ENCODE measurements at regions not wholly inside any gene's neighbourhood (a gene's known extent, or its start where the extent isn't known, plus 50 kb on each side); places are given as distances from the start of the nearest gene placed in this dataset.

DNA sequence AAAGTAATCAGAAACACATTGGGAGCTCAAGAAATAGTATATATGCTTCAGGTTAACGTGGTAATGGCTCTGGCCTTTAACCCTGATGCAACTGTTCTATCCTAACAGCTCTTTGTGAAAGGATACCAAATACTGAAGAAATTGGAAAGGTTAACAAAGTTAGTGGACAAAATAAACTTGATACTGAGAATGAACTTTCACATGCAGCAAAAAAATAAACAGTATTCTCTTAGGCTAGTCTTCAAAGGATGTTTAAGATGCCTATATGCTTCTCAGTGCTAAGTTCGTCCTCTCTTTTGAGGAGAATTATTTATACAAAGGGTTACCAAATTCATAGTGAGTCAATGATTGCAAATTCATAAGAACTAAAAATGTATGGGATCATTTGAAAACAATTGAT, 256.2 kb upstream of the FERD3L start:
- ChIA-PET CTCF (interaction anchor here (0.8 to 1.6 kb wide), 3 partner anchors 14 to 40 kb away, joined by 3 to 4 read pairs (median 4); no protein-coding TSS in a partner anchor), POLR2A (no interaction called here)
- TF ChIP-seq SIN3A (IDR thresholded peaks at IDR 0.05; ENCODE audit: borderline replicate concordance, low read depth, low read length) (no peak), YY1 (IDR thresholded peaks at IDR 0.05; ENCODE audit: low read depth) (no peak), CHD2 (IDR thresholded peaks at IDR 0.05; ENCODE audit: low read length, partially characterized antibody) (no peak), RFX5 (IDR thresholded peaks at IDR 0.05; ENCODE audit: low read length) (no peak), RAD21 (IDR thresholded peaks at IDR 0.05; ENCODE audit: low read length) (no peak), NRF1 (IDR thresholded peaks at IDR 0.05; ENCODE audit: low read depth, low read length) (no peak), EZH2phosphoT487 (IDR thresholded peaks at IDR 0.05; ENCODE audit: borderline replicate concordance, low read depth) (no peak), MEF2A (IDR thresholded peaks at IDR 0.05; ENCODE audit: borderline replicate concordance, low read depth) (no peak), FOXM1 (IDR thresholded peaks at IDR 0.05; ENCODE audit: low read depth) (no peak), MXI1 (IDR thresholded peaks at IDR 0.05; ENCODE audit: low read depth, low read length) (no peak), GATA2 (CRISPR knock-in tag; IDR thresholded peaks at IDR 0.05) (no peak)
- TF ChIP-seq, protein P1, sequence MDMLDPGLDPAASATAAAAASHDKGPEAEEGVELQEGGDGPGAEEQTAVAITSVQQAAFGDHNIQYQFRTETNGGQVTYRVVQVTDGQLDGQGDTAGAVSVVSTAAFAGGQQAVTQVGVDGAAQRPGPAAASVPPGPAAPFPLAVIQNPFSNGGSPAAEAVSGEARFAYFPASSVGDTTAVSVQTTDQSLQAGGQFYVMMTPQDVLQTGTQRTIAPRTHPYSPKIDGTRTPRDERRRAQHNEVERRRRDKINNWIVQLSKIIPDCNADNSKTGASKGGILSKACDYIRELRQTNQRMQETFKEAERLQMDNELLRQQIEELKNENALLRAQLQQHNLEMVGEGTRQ (IDR thresholded peaks at IDR 0.05; ENCODE audit: borderline replicate concordance, low read depth, low read length), result no peak
- Histone ChIP-seq H3K27me3 (ENCODE audit: insufficient read depth) (peaks cover 9% of the 10 kb centered on the region; the same call in 1 of the 2 replicates), H4K20me1 (ENCODE audit: insufficient read depth) (no peaks in the 10 kb centered on the region), H2AFZ (ENCODE audit: low read depth) (no peak overlapping the region), H3F3A (replicated peaks; ENCODE audit: insufficient read depth) (no peaks in the 10 kb centered on the region), H3K9ac (no peak overlapping the region), H3K27ac (ENCODE audit: low read depth in 2 of 2, low read length in 1 of 2) (no peak overlapping the region), H3K36me3 (replicated peaks in 1 of 2; ENCODE audit: control insufficient read depth in 1 of 2, insufficient read depth in 2 of 2, low read length in 1 of 2) (no peaks in the 10 kb centered on the region), H3K4me1 (ENCODE audit: control insufficient read depth in 1 of 2, insufficient read depth in 2 of 2, low read depth in 1 of 2, low read length in 1 of 2) (peaks cover 0 to 6% of the 10 kb centered on the region in 2 experiments; a peak in 1 of 4 replicates), H3K4me3 (ENCODE audit: low read depth in 2 of 2, low read length in 1 of 2) (no peak overlapping the region), H3K9me2 (no peaks in the 10 kb centered on the region), H3K4me2 (no peak overlapping the region), H3K9me3 (no peaks in the 10 kb centered on the region), H3K79me2 (ENCODE audit: insufficient read depth) (no peaks in the 10 kb centered on the region)
- WGBS (ENCODE audit: low lambda C conversion rate), result 8% methylated on average over 2 of the region's 2 CpGs
- DNase-seq, result no peak

DNA sequence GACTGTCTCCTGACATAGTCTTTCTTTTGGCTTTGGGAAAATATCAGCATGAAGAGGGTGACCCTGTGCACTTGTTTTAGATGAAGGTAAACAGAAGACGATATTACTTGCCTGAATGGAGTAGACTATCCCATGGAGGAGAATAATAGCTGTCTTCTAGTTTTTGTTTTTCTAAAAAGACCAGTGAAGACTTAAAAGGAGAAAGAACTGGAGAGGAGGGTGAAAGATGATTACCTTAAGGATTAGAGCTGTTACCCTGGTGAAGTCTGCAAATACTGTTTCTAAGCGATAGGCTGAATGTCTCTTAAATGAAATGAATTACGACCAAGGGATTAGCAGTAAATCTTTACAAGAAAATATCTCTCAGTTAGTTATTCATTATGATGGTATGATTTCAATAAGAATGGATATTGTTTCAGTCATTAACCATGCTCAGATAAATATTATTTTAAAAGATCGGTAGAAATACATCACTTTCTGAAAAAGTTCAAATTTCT, 255.6 kb upstream of the FERD3L start:
- no peaks in the 10 kb centered on the region for H3K36me3 ChIP-seq (replicated peaks in 1 of 2; ENCODE audit: control insufficient read depth in 1 of 2, insufficient read depth in 2 of 2, low read length in 1 of 2)
- H4K20me1 ChIP-seq (ENCODE audit: insufficient read depth), result no peaks in the 10 kb centered on the region
- H3K9me3 ChIP-seq, result no peaks in the 10 kb centered on the region
- no peak overlapping the region for H3K4me2 ChIP-seq
- H3K27me3 ChIP-seq (ENCODE audit: insufficient read depth), result peaks cover 9% of the 10 kb centered on the region; the same call in 1 of the 2 replicates
- no peak for DNase-seq
- H3K4me1 ChIP-seq (ENCODE audit: control insufficient read depth in 1 of 2, insufficient read depth in 2 of 2, low read depth in 1 of 2, low read length in 1 of 2), result peaks cover 0 to 6% of the 10 kb centered on the region in 2 experiments; a peak in 1 of 4 replicates
- no peak overlapping the region for H3K9ac ChIP-seq
- no peak overlapping the region for H3K4me3 ChIP-seq (ENCODE audit: low read depth in 2 of 2, low read length in 1 of 2)
- WGBS (ENCODE audit: low lambda C conversion rate), result 18% methylated on average over 4 of the region's 4 CpGs
- ChIA-PET CTCF (interaction anchor here (0.8 to 1.6 kb wide), 3 partner anchors 15 to 40 kb away, joined by 3 to 4 read pairs (median 4); no protein-coding TSS in a partner anchor), POLR2A (no interaction called here)
- H3K27ac ChIP-seq (ENCODE audit: low read depth in 2 of 2, low read length in 1 of 2), result no peak overlapping the region
- H3F3A ChIP-seq (replicated peaks; ENCODE audit: insufficient read depth), result no peaks in the 10 kb centered on the region
- no peaks in the 10 kb centered on the region for H3K79me2 ChIP-seq (ENCODE audit: insufficient read depth)
- no peak overlapping the region for H2AFZ ChIP-seq (ENCODE audit: low read depth)
- no peaks in the 10 kb centered on the region for H3K9me2 ChIP-seq
- TF ChIP-seq MXI1 (IDR thresholded peaks at IDR 0.05; ENCODE audit: low read depth, low read length) (no peak), CHD2 (IDR thresholded peaks at IDR 0.05; ENCODE audit: low read length, partially characterized antibody) (no peak), FOXJ3 (CRISPR knock-in tag; IDR thresholded peaks at IDR 0.05) (no peak), GATA2 (CRISPR knock-in tag; IDR thresholded peaks at IDR 0.05) (no peak), RAD21 (IDR thresholded peaks at IDR 0.05; ENCODE audit: low read length) (no peak), RXRA (IDR thresholded peaks at IDR 0.05; ENCODE audit: borderline replicate concordance, low read depth) (no peak), REST (IDR thresholded peaks at IDR 0.05; ENCODE audit: low read depth, low read length) (no peak), TAF1 (IDR thresholded peaks at IDR 0.05; ENCODE audit: borderline replicate concordance, low read depth, low read length) (no peak), SMC3 (IDR thresholded peaks at IDR 0.05; ENCODE audit: low read depth, low read length) (no peak)
- TF ChIP-seq, protein P2, sequence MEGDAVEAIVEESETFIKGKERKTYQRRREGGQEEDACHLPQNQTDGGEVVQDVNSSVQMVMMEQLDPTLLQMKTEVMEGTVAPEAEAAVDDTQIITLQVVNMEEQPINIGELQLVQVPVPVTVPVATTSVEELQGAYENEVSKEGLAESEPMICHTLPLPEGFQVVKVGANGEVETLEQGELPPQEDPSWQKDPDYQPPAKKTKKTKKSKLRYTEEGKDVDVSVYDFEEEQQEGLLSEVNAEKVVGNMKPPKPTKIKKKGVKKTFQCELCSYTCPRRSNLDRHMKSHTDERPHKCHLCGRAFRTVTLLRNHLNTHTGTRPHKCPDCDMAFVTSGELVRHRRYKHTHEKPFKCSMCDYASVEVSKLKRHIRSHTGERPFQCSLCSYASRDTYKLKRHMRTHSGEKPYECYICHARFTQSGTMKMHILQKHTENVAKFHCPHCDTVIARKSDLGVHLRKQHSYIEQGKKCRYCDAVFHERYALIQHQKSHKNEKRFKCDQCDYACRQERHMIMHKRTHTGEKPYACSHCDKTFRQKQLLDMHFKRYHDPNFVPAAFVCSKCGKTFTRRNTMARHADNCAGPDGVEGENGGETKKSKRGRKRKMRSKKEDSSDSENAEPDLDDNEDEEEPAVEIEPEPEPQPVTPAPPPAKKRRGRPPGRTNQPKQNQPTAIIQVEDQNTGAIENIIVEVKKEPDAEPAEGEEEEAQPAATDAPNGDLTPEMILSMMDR (IDR thresholded peaks at IDR 0.05), result no peak
- TF ChIP-seq, protein P3, sequence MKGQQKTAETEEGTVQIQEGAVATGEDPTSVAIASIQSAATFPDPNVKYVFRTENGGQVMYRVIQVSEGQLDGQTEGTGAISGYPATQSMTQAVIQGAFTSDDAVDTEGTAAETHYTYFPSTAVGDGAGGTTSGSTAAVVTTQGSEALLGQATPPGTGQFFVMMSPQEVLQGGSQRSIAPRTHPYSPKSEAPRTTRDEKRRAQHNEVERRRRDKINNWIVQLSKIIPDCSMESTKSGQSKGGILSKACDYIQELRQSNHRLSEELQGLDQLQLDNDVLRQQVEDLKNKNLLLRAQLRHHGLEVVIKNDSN (IDR thresholded peaks at IDR 0.05; ENCODE audit: borderline replicate concordance, low read depth), result no peak
- TF ChIP-seq, protein P1 (IDR thresholded peaks at IDR 0.05; ENCODE audit: borderline replicate concordance, low read depth, low read length), result no peak
